GM18520 (cell line): ENCODE measurements at regions not wholly inside any gene's neighbourhood (a gene's known extent, or its start where the extent isn't known, plus 50 kb on each side); places are given as distances from the start of the nearest gene placed in this dataset.
A peak's percentile ranks its signal among the peaks of the same experiment; 100 is the strongest.

Experiments used
- ATAC-seq: cut with Tn5 transposase; IDR thresholded peaks from one replicate; pipeline ENCODE4 v1.9.1; 2021; ENCODE audit not compliant: unreplicated experiment

GRCh38 chrX:39853417-39854030 is 244.2 kb downstream of the BCOR start:
- ATAC-seq: no peak

- ATAC-seq: peak; percentile 68
Measured at GRCh38 chrX:39854772-39855747, 242.7 kb downstream of the BCOR start.

GRCh38 chrX:39855748-39856129 is 242.0 kb downstream of the BCOR start:
- ATAC-seq: no peak

GRCh38 chrX:39856472-39857121 is 241.2 kb downstream of the BCOR start:
- no peak for ATAC-seq

GRCh38 chrX:39857780-39858179 is 240.0 kb downstream of the BCOR start:
- ATAC-seq: no peak

- peak; percentile 64 for ATAC-seq
Measured at GRCh38 chrX:39859991-39860861, 237.5 kb downstream of the BCOR start.

- no peak for ATAC-seq
Measured at GRCh38 chrX:39862963-39863362, 234.8 kb downstream of the BCOR start.

- ATAC-seq: no peak
Measured at GRCh38 chrX:39866229-39866628, 231.5 kb downstream of the BCOR start.

- no peak for ATAC-seq
Measured at GRCh38 chrX:39869846-39870601, 227.7 kb downstream of the BCOR start.

- ATAC-seq: no peak
Measured at GRCh38 chrX:39871648-39872047, 226.1 kb downstream of the BCOR start.

- no peak for ATAC-seq
Measured at GRCh38 chrX:39873117-39873516, 224.6 kb downstream of the BCOR start.

- peak; percentile 89 for ATAC-seq
Measured at GRCh38 chrX:39874202-39874816, 223.4 kb downstream of the BCOR start.

- ATAC-seq: no peak
Measured at GRCh38 chrX:39875834-39876628, 221.7 kb downstream of the BCOR start.

GRCh38 chrX:39877905-39878304 is 219.9 kb downstream of the BCOR start:
- no peak for ATAC-seq

GRCh38 chrX:39883666-39884065 is 214.1 kb downstream of the BCOR start:
- no peak for ATAC-seq

- ATAC-seq: no peak
Measured at GRCh38 chrX:39886282-39886681, 211.5 kb downstream of the BCOR start.

- ATAC-seq: no peak
Measured at GRCh38 chrX:39888730-39889129, 209.0 kb downstream of the BCOR start.

- no peak for ATAC-seq
Measured at GRCh38 chrX:39889704-39890103, 208.1 kb downstream of the BCOR start.

- ATAC-seq: no peak
Measured at GRCh38 chrX:39890807-39891206, 207.0 kb downstream of the BCOR start.
